ENCODE measurements at regions not wholly inside any gene's neighbourhood (a gene's known extent, or its start where the extent isn't known, plus 50 kb on each side); places are given as distances from the start of the nearest gene placed in this dataset.

DNA sequence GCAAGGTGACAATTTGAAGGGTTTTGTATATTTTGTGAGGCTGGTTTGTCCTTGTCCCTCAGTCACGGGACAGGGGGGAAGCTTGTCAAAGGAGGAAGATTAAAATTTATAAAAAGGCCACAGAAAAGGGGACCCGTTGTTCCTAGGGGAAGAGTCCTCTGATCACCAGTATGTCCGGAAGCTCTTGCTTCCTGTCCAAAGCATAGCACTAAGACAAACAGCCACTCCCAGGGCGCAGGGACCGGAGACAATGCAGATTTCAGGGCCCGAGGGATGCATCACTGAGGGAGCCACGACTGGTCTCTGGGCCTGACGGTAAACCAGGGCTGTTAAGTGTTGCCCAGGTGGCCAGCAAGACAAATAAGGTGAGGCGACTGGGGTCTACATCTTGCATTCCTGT is 95.2 kb downstream of the MAF start:
- POLR2A ChIA-PET, result no interaction called here
- no peak for TF ChIP-seq ZNF600 (tag by site-specific recombination; IDR thresholded peaks at IDR 0.05)
- H3K27ac ChIP-seq (ENCODE audit: extremely low read depth, low read depth, low read length), result no peak overlapping the region

DNA sequence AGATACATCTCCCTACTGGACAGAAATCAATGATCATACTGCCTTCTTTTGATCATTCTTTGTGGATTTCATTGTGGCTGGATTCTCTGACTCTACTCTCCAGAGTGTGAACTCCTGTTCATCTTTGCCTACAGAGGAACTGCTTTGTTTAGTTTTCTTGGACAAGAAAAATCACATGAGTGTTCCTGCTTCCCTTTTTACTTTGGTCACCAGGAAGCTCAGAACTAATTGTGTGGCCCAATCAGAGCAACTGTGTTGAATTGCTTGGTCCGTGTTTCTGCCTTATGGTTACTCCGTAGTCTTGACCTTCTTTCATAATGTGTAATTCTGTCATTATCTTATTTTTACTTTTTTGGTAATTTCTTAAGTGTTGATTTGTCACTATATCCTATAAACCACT is 97.0 kb downstream of the MAF start:
- Histone ChIP-seq H3K4me1 (ENCODE audit: control insufficient read depth, insufficient read depth, low read length) (no peaks in the 10 kb centered on the region), H3K36me3 (ENCODE audit: control insufficient read depth in 2 of 2, insufficient read depth in 1 of 2, low read length in 2 of 2) (no peaks in the 10 kb centered on the region), H3K27ac (ENCODE audit: extremely low read depth, low read depth, low read length) (no peak overlapping the region), H3K4me3 (ENCODE audit: low read depth, low read length) (no peak overlapping the region), H3K9me3 (ENCODE audit: control insufficient read depth, insufficient read depth, low read depth, low read length) (no peaks in the 10 kb centered on the region)
- TF ChIP-seq OVOL3 (tag by site-specific recombination; IDR thresholded peaks at IDR 0.05) (no peak), ZNF791 (tag by site-specific recombination; IDR thresholded peaks at IDR 0.05) (no peak), ZNF169 (tag by site-specific recombination; IDR thresholded peaks at IDR 0.05) (no peak), YY2 (tag by site-specific recombination; IDR thresholded peaks at IDR 0.05) (no peak), ZSCAN30 (tag by site-specific recombination; IDR thresholded peaks at IDR 0.05) (no peak), YY1 (tag by site-specific recombination; IDR thresholded peaks at IDR 0.05) (no peak)
- TF ChIP-seq, protein P1, sequence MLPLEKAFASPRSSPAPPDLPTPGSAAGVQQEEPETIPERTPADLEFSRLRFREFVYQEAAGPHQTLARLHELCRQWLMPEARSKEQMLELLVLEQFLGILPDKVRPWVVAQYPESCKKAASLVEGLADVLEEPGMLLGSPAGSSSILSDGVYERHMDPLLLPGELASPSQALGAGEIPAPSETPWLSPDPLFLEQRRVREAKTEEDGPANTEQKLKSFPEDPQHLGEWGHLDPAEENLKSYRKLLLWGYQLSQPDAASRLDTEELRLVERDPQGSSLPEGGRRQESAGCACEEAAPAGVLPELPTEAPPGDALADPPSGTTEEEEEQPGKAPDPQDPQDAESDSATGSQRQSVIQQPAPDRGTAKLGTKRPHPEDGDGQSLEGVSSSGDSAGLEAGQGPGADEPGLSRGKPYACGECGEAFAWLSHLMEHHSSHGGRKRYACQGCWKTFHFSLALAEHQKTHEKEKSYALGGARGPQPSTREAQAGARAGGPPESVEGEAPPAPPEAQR (tag by site-specific recombination; IDR thresholded peaks at IDR 0.05), result no peak
- TF ChIP-seq, protein P2, sequence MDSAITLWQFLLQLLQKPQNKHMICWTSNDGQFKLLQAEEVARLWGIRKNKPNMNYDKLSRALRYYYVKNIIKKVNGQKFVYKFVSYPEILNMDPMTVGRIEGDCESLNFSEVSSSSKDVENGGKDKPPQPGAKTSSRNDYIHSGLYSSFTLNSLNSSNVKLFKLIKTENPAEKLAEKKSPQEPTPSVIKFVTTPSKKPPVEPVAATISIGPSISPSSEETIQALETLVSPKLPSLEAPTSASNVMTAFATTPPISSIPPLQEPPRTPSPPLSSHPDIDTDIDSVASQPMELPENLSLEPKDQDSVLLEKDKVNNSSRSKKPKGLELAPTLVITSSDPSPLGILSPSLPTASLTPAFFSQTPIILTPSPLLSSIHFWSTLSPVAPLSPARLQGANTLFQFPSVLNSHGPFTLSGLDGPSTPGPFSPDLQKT (IDR thresholded peaks at IDR 0.05; ENCODE audit: borderline replicate concordance, low read depth, low read length), result no peak
- ChIA-PET POLR2A (no interaction called here), CTCF (no interaction called here)

More for the DNA sequence above, 95.2 kb downstream of the MAF start:
- no peak overlapping the region for H3K4me3 ChIP-seq (ENCODE audit: low read depth, low read length)
- CTCF ChIA-PET, result no interaction called here
- no peaks in the 10 kb centered on the region for H3K4me1 ChIP-seq (ENCODE audit: control insufficient read depth, insufficient read depth, low read length)
- H3K9me3 ChIP-seq (ENCODE audit: control insufficient read depth, insufficient read depth, low read depth, low read length), result no peaks in the 10 kb centered on the region
- no peaks in the 10 kb centered on the region for H3K36me3 ChIP-seq (ENCODE audit: control insufficient read depth in 2 of 2, insufficient read depth in 1 of 2, low read length in 2 of 2)

DNA sequence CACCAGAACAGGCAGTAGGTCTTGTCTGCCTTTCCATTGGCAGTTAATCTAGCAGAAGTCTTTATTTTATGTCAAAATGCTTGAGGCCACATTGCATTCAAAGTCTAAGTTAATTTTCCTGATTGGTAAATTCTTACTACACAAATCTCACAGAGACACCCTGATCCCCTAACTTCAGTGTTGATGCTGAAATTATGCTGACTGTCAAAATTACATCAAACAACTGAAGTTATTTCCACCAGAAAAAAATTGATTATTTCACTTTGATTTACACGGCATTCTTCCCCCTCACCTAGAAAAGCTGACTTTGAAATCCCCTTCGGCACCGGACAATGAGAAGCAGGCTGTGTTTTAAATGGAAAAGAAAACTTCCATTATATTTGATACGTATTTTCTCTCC is 99.1 kb downstream of the MAF start:
- ChIA-PET CTCF (no interaction called here), POLR2A (no interaction called here)
- no peak overlapping the region for H3K4me3 ChIP-seq (ENCODE audit: low read depth, low read length)
- TF ChIP-seq, protein P3, sequence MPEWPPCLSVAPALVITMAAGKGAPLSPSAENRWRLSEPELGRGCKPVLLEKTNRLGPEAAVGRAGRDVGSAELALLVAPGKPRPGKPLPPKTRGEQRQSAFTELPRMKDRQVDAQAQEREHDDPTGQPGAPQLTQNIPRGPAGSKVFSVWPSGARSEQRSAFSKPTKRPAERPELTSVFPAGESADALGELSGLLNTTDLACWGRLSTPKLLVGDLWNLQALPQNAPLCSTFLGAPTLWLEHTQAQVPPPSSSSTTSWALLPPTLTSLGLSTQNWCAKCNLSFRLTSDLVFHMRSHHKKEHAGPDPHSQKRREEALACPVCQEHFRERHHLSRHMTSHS (tag by site-specific recombination; IDR thresholded peaks at IDR 0.05), result no peak
- TF ChIP-seq, protein P4, sequence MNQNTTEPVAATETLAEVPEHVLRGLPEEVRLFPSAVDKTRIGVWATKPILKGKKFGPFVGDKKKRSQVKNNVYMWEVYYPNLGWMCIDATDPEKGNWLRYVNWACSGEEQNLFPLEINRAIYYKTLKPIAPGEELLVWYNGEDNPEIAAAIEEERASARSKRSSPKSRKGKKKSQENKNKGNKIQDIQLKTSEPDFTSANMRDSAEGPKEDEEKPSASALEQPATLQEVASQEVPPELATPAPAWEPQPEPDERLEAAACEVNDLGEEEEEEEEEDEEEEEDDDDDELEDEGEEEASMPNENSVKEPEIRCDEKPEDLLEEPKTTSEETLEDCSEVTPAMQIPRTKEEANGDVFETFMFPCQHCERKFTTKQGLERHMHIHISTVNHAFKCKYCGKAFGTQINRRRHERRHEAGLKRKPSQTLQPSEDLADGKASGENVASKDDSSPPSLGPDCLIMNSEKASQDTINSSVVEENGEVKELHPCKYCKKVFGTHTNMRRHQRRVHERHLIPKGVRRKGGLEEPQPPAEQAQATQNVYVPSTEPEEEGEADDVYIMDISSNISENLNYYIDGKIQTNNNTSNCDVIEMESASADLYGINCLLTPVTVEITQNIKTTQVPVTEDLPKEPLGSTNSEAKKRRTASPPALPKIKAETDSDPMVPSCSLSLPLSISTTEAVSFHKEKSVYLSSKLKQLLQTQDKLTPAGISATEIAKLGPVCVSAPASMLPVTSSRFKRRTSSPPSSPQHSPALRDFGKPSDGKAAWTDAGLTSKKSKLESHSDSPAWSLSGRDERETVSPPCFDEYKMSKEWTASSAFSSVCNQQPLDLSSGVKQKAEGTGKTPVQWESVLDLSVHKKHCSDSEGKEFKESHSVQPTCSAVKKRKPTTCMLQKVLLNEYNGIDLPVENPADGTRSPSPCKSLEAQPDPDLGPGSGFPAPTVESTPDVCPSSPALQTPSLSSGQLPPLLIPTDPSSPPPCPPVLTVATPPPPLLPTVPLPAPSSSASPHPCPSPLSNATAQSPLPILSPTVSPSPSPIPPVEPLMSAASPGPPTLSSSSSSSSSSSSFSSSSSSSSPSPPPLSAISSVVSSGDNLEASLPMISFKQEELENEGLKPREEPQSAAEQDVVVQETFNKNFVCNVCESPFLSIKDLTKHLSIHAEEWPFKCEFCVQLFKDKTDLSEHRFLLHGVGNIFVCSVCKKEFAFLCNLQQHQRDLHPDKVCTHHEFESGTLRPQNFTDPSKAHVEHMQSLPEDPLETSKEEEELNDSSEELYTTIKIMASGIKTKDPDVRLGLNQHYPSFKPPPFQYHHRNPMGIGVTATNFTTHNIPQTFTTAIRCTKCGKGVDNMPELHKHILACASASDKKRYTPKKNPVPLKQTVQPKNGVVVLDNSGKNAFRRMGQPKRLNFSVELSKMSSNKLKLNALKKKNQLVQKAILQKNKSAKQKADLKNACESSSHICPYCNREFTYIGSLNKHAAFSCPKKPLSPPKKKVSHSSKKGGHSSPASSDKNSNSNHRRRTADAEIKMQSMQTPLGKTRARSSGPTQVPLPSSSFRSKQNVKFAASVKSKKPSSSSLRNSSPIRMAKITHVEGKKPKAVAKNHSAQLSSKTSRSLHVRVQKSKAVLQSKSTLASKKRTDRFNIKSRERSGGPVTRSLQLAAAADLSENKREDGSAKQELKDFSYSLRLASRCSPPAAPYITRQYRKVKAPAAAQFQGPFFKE (tag by site-specific recombination; IDR thresholded peaks at IDR 0.05; ENCODE audit: borderline replicate concordance), result no peak
- TF ChIP-seq OSR2 (tag by site-specific recombination; IDR thresholded peaks at IDR 0.05) (no peak), ZNF624 (tag by site-specific recombination; IDR thresholded peaks at IDR 0.05) (no peak), ZNF292 (tag by site-specific recombination; IDR thresholded peaks at IDR 0.05; ENCODE audit: borderline replicate concordance, low read depth) (no peak), ZNF394 (tag by site-specific recombination; IDR thresholded peaks at IDR 0.05; ENCODE audit: borderline replicate concordance) (no peak)
- TF ChIP-seq, protein P5, sequence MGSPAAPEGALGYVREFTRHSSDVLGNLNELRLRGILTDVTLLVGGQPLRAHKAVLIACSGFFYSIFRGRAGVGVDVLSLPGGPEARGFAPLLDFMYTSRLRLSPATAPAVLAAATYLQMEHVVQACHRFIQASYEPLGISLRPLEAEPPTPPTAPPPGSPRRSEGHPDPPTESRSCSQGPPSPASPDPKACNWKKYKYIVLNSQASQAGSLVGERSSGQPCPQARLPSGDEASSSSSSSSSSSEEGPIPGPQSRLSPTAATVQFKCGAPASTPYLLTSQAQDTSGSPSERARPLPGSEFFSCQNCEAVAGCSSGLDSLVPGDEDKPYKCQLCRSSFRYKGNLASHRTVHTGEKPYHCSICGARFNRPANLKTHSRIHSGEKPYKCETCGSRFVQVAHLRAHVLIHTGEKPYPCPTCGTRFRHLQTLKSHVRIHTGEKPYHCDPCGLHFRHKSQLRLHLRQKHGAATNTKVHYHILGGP (tag by site-specific recombination; IDR thresholded peaks at IDR 0.05), result no peak
- TF ChIP-seq, protein P6, sequence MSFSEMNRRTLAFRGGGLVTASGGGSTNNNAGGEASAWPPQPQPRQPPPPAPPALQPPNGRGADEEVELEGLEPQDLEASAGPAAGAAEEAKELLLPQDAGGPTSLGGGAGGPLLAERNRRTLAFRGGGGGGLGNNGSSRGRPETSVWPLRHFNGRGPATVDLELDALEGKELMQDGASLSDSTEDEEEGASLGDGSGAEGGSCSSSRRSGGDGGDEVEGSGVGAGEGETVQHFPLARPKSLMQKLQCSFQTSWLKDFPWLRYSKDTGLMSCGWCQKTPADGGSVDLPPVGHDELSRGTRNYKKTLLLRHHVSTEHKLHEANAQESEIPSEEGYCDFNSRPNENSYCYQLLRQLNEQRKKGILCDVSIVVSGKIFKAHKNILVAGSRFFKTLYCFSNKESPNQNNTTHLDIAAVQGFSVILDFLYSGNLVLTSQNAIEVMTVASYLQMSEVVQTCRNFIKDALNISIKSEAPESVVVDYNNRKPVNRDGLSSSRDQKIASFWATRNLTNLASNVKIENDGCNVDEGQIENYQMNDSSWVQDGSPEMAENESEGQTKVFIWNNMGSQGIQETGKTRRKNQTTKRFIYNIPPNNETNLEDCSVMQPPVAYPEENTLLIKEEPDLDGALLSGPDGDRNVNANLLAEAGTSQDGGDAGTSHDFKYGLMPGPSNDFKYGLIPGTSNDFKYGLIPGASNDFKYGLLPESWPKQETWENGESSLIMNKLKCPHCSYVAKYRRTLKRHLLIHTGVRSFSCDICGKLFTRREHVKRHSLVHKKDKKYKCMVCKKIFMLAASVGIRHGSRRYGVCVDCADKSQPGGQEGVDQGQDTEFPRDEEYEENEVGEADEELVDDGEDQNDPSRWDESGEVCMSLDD (tag by site-specific recombination; IDR thresholded peaks at IDR 0.05), result no peak

More for the DNA sequence above, 99.1 kb downstream of the MAF start:
- no peaks in the 10 kb centered on the region for H3K9me3 ChIP-seq (ENCODE audit: control insufficient read depth, insufficient read depth, low read depth, low read length)
- H3K27ac ChIP-seq (ENCODE audit: extremely low read depth, low read depth, low read length), result no peak overlapping the region
- H3K4me1 ChIP-seq (ENCODE audit: control insufficient read depth, insufficient read depth, low read length), result no peaks in the 10 kb centered on the region
- H3K36me3 ChIP-seq (ENCODE audit: control insufficient read depth in 2 of 2, insufficient read depth in 1 of 2, low read length in 2 of 2), result no peaks in the 10 kb centered on the region

Measured in HEK293 (cell line).